IPS-NIHi11 (cell line): ENCODE measurements at regions not wholly inside any gene's neighbourhood (a gene's known extent, or its start where the extent isn't known, plus 50 kb on each side); places are given as distances from the start of the nearest gene placed in this dataset.
A peak's percentile ranks its signal among the peaks of the same experiment; 100 is the strongest.
"Not testable (repeated sequence)": the region's sequence is repeated elsewhere in the genome, so short reads cannot be mapped to it uniquely, and the experiment has no call there.

ENCODE experiments used
- DNase-seq: peaks from one replicate; pipeline ENCODE4 v3.0.0; 2012; ENCODE audit warnings: mixed read lengths, low spot score

DNA sequence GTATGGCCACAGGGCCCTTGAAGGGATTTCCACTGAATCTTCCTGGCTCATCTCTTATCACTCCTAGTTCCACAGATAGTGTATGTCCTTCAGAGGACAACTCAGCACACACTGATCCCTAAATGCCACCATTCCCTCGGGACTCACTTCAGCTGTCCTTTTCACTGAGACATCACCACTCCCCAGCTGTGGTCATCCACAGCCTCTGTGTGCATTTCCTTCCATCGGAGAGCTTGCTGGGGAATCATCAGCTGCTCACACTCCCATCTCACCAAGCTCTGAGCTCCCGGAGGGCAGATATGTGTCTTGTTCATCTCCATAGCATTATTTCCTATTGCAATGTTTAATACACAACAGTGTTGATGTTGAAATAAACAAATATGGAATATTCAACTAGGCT lies 759.5 kb downstream of the RNF144A start:
- DNase-seq: no peak

DNA sequence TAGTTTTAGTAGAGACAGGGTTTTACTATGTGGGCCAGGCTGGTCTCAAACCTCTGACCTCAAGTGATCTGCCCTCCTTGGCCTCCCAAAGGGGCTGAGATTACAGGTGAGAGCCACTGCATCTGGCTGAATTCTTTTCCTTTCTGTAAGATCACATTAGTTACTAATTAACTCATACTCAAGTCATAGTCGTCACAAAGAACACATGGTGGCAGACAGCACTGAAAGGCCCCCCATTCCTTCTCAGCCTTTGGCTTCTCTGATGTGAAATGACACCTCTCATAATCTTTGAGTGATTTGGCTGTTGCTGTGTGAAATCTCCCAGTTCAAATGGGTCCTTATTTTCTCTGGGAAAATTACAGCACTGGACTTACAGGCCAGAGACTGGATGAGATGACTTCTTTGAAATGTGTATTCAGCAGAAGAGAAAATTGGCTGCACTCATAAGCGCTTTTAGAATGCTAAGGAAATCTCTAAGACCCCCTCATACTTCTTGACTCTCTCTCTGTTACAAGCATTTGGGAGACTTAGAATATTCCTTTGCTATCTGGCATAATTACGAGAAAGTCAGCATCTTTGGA lies 764.8 kb downstream of the RNF144A start:
- DNase-seq: no peak

DNA sequence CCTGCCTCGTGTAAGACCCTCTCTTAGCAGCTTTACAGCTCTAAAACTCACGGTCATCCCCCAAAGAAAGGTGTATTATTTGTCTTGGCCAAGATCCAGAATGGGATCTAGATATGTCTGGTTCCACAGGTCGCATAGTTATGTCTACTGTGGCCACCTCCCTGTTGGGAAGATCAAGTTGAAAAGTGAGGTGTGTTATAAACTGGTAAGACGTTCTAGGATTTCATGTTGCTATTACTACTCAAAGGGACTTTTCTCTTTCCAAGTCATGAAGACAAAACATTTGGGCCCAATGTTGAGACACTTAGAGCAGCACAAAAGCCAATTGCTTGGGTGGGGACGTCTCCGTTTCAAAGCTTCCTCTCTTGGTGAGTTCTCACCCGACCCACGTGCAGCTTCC lies 766.0 kb downstream of the RNF144A start:
- DNase-seq: no peak

DNA sequence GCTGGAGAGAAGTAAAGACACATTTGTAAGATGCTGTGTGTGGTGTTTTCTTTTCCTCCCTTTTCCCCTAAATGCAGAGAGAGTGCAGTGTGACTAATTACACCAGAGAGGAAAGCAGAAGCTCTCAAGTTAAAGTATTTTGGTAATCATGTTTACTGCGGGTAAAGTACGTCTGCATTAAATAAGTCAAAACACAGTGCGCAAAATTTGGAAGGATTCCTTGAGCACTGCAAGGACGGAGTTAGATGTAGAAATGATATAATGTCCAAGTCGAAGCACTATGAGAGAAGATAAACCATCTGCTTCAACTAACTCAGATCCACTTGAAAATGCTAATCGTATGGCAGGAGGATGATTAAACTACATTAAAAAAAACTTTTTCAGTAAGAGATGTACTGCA lies 766.5 kb downstream of the RNF144A start:
- DNase-seq: no peak

DNA sequence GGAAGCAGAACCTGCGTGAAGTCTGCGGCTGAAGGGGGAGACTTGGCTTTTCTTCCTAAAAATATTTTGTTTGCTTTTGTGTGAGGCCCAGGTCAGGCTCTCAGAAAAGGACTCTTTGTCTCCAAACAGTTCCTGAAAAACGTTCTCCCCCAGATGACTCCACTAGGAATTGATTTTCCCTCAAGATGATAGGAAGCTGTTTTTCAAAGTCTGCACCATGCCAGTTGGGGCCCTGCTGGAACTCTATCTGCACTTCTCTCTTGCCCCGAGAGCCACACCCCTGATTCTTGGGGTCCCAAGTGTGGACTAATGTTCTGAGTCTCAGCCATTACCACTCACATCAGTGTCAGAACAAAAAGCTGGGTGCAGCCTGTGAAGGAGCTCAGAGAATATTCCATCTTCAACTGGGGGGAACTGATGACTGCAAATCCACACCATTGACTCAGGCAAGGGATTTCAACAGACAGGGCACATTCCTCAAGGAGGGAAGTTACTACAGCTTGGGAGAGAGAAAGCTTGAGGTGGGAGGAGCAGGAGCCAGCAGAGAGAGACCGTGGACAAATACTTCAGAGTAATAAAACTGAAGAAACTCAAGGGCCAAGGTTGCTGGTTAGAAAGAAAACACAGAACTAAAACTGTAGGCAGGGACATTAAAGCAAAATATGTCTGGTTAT lies 768.3 kb downstream of the RNF144A start:
- DNase-seq: no peak

DNA sequence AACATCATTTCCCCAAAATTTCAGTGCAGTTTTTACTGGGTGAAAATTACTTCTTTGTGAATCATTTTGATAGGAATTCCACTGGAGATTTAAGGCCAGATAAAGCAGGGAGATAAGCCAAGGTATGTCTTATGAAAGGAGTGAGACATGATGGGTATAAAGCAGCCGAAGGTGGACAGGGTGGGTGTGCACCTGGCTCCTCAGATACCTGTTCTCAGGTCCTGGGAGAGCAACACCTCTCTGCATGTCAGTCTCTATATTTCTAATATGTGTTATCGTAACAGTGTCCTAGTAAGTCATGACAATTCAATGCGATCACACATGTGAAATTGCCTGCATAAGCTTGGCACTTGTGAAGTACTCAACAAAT lies 768.8 kb downstream of the RNF144A start:
- DNase-seq: no peak

- DNase-seq: no peak
Observed at GRCh38 chr2:7691961-7692656, 774.9 kb downstream of the RNF144A start.

DNA sequence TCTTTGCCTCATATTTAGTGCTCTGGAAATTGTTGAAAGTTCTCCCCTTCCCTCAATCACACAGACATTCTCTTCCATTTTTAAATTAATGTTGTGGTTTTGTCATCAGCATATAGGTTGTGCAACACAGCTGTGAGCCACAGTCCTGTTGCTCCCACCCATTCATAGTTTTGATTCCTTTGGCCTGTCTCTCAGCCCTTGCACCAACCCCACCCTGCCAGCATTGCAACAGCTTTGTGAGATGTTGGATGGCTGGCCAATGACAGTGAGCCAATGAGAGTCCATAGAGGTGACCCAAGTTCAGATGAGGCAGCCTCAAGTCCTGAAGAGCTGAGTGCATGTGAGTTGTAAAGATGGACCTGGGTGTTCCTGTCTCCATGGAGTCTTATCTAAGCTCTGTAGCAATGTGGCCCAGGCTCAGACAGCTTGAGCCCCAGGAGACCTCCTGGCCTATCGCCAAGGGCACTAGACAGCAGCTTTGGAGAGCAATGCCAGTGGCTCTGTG lies 775.5 kb downstream of the RNF144A start:
- no peak for DNase-seq

DNA sequence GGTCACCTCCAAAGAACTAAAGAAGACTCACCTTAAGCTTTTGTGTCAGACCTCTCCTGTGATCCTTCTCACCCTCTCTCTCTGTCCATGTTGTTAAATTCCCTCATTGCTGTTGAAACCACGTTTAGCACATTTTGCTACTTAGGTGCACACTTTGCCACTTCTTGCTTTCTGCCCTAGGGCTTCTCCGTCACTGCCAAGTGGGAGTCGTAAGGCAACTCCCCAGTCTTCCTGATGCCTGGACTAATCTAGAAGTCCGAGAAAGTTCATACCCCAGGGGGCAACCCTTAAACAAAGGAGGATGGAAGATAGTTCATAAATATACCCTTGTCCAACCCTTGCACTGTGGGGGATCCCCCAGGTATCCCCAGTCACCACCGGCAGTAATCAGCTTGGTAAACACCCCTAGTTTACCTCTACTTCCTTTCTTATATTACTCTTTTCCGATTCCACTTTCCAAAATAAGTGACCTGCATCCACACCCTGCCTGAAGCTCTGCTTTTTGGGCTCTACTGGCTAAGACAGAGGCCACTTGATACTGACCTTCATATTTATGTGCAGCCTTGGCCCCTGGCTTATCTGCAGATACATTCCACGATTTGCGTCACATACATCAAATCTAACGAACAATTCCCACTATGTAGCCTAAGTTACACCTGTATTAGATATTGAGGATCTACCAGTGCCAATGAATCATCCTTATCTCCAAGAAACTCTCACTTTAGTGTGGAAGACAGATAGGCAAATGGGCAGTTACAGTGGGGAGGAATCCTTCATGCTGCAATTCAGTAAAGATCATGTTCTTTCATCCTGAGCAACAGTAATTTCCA lies 776.2 kb downstream of the RNF144A start:
- DNase-seq: no peak

DNA sequence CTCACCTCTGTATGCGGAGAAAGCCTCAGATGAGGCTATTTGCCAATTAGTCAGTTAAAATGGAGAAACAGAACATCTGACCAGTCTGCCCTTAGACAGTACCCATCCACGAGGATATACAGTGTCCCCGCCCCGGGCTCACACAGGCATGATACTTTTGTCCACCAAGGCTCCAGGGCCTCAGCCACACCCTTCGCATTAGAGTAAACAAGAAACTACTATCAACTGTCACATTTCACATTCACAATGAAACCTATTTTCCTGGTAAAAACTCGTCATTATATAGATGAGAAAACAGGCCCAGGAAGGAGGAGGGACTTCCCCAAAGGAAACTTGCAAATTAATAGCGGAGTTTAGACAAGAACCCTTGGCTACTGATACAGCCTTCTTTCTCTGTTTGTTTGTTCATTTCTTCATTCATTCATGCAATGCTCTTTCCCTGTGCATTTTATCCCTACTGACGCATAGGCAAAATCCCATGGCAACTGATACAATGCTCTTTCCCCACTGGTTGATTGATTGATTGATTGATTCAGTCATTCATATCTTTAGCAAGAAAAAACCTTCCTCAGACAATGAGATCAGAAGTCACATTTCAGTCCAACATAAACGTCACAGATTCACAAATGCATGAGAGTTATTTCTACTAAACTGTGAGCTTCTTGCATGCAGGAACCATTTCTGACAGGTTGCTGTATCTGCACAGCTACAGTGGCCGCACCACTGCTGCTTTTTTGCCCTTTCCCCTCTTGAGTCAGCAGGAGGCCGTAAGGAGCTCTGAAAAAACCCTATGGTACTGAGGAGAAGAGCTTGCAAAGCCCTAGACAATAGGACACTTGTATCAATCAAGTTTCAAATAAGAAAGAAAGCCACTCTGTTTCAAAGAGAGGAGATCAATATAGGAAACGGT lies 777.1 kb downstream of the RNF144A start:
- DNase-seq: no peak

DNA sequence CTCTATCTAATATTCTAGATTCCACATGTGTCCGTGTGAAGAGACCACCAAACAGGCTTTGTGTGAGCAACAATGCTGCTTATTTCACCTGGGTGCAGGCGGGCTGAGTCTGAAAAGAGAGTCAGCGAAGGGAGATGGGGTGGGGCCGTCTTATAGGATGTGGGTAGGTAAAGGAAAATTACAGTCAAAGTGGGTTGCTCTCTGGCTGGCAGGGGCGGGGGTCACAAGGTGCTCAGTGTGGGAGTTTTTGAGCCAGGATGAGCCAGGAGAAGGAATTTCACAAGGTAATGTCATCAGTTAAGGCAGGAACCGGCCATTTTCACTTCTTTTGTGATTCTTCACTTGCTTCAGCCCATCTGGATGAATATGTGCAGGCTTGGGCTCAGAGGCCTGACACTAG lies 779.3 kb downstream of the RNF144A start:
- not testable (repeated sequence) for DNase-seq

DNA sequence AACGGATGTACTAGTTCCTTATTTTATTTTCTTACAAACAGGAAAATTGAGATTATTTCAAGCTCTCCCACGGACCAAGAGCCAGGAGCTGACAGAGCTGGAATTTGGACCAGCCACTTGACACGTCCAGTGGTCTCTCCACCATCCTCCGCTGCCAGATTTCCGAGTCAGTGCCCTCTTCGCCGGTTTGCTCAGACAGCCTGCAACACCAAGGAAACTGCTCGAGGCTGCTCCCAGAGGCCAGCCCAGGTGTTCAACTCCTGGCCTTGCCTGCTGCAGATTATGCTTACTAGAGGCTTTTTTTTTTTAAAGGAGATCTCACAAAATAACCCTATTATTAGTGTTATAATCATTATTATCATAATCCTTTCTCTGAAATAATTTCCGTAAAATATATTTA lies 779.8 kb downstream of the RNF144A start:
- peak; percentile 36 for DNase-seq

DNA sequence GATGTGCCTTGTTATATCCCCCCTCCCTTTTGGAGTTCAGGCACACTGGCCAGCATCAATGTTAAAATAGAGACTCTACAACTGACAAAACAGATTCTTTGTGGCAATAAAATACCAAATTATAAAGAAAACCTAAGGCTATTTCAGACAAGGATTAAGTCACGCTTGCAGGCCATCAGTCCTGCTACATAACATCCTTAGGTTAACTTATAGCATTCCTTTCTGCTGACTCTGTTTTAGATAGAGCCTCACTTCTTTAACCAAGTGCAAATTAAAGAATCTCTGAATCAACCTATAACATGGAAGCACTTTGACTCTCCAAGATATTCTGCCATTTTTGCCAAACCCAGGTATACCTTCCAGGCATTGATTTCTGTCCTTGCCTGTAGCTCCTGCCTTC lies 784.6 kb downstream of the RNF144A start:
- DNase-seq: no peak

- DNase-seq: no peak
Observed at GRCh38 chr2:7703048-7703447, 785.8 kb downstream of the RNF144A start.

DNA sequence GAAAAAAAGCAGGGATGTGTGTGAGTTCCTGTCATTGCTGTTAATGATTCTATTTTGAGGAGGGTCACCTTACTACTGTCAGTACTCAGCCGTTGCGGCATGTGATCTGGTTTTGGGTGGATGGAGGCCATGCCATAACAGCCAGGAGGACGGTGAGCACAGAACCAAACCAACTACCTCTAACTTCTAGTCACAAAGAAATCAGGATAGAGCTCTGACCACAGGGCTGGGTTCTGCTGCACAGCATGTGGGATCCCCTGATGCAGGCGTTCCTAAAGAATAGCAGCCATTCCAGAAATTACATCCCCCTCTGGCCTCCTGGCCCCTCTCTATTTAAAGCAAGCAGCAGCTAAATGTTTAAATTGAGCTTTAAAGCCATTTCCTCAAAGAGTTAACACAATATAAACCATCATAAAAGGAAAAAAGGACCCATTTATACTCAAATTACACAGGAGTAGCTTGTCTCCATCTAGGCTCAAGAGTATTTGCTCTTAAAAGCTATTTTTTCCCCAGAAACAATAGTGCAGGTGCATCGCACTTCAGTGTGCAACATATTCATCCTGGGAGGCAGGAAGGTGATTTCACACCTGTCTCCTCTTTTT lies 786.4 kb downstream of the RNF144A start:
- DNase-seq: peak; percentile 44

DNA sequence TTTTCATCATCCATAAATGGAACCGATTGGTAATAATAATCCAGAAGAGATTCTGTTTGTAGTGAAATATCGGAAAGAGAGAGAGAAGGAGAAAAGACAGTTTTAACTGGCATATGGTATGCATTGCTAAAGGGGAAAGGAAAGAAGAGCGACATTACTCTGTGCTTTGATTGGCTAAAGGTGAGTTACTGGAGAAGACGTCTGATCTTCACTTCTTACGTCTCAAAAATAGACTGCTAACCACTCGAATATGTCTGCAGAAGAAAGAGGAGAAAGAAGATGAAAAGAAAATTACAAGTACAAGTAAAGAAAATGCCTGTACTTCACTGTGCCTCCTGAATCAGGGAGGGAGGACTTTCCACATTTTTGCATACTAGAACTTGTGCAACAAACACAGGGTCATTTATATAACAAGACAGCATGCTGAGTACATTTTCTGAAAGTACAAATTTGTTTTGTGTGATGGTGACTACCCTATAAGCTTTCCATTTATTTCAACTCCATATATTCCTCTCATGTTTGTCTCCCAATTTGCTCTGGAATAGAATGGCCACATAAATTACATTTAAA lies 787.2 kb downstream of the RNF144A start:
- no peak for DNase-seq

- no peak for DNase-seq
Observed at GRCh38 chr2:7706791-7707190, 789.6 kb downstream of the RNF144A start.

GRCh38 chr2:7707723-7708122 lies 790.5 kb downstream of the RNF144A start:
- DNase-seq: no peak

DNA sequence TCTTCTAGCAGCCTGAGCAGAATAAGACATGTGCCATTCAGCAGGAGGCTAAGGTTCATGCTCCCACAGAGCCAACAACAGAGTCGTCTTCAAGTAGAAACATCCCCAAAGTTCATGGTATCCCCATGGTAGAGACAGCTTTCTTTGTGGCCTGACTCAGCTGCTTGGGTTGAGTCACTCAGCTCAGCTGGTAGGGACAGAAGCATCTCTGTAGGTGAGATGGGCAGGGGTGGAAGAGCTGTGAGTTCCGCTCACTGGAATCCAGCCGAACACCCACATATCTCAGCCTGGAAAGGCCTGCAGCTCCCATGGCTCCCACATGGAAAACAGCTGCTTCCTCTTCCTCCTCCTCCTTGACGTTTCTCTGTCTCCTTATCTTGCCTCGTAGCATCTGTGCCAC lies 792.7 kb downstream of the RNF144A start:
- no peak for DNase-seq

- no peak for DNase-seq
Observed at GRCh38 chr2:7711167-7711566, 794.0 kb downstream of the RNF144A start.

DNA sequence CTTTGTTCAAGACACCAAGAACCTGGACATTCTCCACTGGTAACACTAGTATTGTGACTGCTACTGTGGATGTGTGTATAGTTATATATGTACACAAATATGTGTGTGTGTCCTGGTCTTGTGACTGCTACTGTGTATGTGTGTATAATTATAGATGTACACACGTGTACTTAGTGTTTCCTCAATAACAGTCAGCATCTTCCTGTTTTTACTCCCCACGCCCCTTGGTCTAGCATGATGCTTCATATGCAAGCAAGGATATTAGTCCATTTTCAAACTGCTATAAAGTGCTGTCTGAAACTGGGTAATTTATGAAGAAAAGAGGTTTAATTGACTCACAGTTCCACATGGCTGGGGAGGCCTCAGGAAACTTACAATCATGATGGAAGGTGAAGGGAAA lies 802.7 kb downstream of the RNF144A start:
- DNase-seq: no peak
